Naive thymus-derived CD8-positive, alpha-beta T cell (primary cell): ENCODE measurements at regions not wholly inside any gene's neighbourhood (a gene's known extent, or its start where the extent isn't known, plus 50 kb on each side); places are given as distances from the start of the nearest gene placed in this dataset.

ENCODE experiments used
- ATAC-seq, 2 donors: fragments of 150-1000 bp; cut with Tn5 transposase in 1 of 2; sonication (Bioruptor Pico), chemical (Tn5 transposase) in 1 of 2; 1 replicate in 1 of 2; 2 replicates in 1 of 2; pipeline ENCODE4 v1.10.0; 2021; ENCODE audit warnings: mild to moderate bottlenecking in 2 of 2, moderate library complexity in 2 of 2
- POLR2A ChIA-PET: fragments of 350-600 bp; sonication (Branson Sonifier 250); formaldehyde crosslinking; loops from one replicate; lab custom pipeline; 2021; ENCODE audit warnings: antibody characterized with exemption; lab: Charles Lee
- DNase-seq, 10 donors: peaks; one replicate each; pipeline versions ENCODE4 v3.0.0 to v3.0.0-alpha.2; 2020 to 2022
- H3K27ac Mint-ChIP-seq, 10 donors: one replicate each; pipeline ENCODE4 v1.8.0; 2020 to 2022; ENCODE audit warnings: mild to moderate bottlenecking in 10 of 10, mixed read lengths in 10 of 10, moderate library complexity in 4 of 10, inconsistent platforms in 1 of 10
- H3K27me3 Mint-ChIP-seq, 5 donors: one replicate each; pipeline ENCODE4 v1.8.0; 2021 to 2022; ENCODE audit warnings: mixed read lengths in 5 of 5
- H3K36me3 Mint-ChIP-seq, 3 donors: one replicate each; pipeline ENCODE4 v1.8.0; 2020 to 2022; ENCODE audit warnings: mixed read lengths in 3 of 3, mild to moderate bottlenecking in 2 of 3, inconsistent platforms in 1 of 3
- H3K4me1 Mint-ChIP-seq, 4 donors: one replicate each; pipeline ENCODE4 v1.8.0; 2021 to 2022; ENCODE audit warnings: mixed read lengths in 4 of 4
- H3K4me3 Mint-ChIP-seq, 10 donors: one replicate each; pipeline ENCODE4 v1.8.0; 2020 to 2022; ENCODE audit warnings: mild to moderate bottlenecking in 10 of 10, mixed read lengths in 10 of 10, moderate library complexity in 6 of 10, inconsistent platforms in 1 of 10
- H3K9me3 Mint-ChIP-seq, 9 donors: one replicate each; pipeline ENCODE4 v1.8.0; 2020 to 2022; ENCODE audit warnings: mixed read lengths in 9 of 9, mild to moderate bottlenecking in 3 of 9, inconsistent platforms in 1 of 9, moderate library complexity in 1 of 9

DNA sequence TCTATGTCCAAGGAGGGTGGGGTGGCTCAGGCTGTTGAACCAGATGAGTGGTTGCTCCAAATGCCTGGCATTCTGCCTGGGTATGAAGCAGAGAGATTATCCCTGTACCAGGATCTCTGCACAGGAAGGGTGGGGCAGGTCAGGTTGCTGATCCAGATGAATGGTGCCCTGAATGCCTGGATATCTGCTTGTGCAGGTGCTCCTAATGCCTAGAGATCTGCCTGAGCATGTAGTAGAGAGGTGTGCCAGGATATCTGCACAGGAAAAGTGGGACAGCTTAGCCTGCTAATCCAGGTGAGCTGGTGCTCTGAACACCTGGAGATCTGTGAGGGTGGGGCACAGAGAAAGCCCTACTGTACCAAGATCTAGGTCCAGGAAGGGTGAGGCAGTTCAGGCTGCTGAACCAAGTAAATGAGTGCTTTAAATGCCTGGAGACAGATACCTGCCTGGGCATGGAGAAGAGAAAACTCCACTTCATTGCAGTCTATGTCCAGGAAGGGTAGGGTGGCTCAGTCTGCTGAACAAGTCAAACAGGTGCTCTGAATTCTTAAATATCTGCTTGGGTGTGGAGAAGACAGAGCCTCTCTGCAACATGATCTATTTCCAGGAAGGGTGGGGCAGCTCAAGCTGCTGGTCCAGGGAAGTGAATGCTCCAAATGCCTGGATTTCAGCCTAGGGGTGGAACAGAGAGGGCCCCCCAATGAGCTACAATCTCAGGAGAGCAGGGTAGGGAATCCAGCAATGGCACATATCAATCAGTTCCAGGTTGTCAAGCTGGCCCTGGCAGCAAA lies 189.4 kb upstream of the DMRTA1 start:
- ATAC-seq, result no peak
- Mint-ChIP-seq H3K4me3 (no peak overlapping the region), H3K4me1 (no peaks in the 10 kb centered on the region), H3K27ac (no peak overlapping the region), H3K36me3 (peaks cover 0 to 11% (median 0%) of the 10 kb centered on the region in 3 donors), H3K27me3 (peaks cover 4 to 22% (median 12%) of the 10 kb centered on the region in 5 donors), H3K9me3 (peaks cover 8 to 34% (median 17%) of the 10 kb centered on the region in 9 donors)
- POLR2A ChIA-PET, result no interaction called here
- no peak for DNase-seq

DNA sequence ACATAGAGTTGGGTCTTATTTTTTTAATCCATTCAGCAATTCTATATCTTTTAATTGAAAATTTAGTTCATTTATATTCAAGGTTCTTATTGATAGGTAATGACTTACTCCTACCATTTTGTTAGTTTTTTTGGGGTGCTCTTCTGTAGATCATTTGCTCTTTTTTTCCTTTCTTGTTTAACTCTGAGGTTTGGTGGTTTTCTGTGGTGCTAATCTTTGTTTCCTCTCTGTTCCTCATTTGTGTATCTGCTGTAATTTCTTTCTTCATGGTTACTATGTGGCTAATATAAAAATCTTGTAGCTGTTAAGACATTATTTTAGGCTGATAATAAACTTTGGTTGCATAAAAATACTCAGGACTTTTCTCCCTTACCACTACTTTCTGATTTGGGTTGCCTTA lies 181.6 kb upstream of the DMRTA1 start:
- no peak overlapping the region for H3K27ac Mint-ChIP-seq

DNA sequence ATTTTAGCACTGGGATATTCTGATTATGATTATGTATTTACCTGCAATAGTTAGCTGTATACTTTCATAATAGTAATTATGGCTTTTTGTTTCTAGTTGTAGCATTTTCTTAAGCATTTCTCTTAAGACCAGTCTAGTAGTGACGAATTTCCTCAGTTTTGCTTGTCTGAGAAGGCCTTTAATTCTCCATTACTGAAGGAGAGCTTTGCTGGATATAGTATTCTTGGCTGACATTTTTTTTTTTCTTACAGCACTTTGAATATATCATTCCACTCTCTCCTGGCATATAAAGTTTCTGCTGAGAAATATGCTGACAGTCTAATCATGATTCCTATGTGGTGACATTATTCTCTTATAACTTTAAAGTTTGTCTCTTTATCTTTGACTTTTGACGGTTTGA lies 181.1 kb upstream of the DMRTA1 start:
- DNase-seq, result no peak
- ATAC-seq, result no peak
- Mint-ChIP-seq H3K4me3 (no peak overlapping the region), H3K4me1 (no peaks in the 10 kb centered on the region), H3K9me3 (peaks cover 3 to 53% (median 31%) of the 10 kb centered on the region in 9 donors), H3K27me3 (peaks cover 0 to 9% (median 5%) of the 10 kb centered on the region in 5 donors), H3K36me3 (peaks cover 0 to 14% (median 2%) of the 10 kb centered on the region in 3 donors), H3K27ac (no peak overlapping the region)
- POLR2A ChIA-PET, result no interaction called here

More for the DNA sequence above, 181.6 kb upstream of the DMRTA1 start:
- Mint-ChIP-seq H3K4me1 (no peaks in the 10 kb centered on the region), H3K27me3 (peaks cover 0 to 9% (median 3%) of the 10 kb centered on the region in 5 donors), H3K36me3 (peaks cover 0 to 14% (median 2%) of the 10 kb centered on the region in 3 donors), H3K4me3 (no peak overlapping the region), H3K9me3 (peaks cover 3 to 53% (median 31%) of the 10 kb centered on the region in 9 donors)
- ATAC-seq (no peak), DNase-seq (no peak)
- POLR2A ChIA-PET, result no interaction called here

DNA sequence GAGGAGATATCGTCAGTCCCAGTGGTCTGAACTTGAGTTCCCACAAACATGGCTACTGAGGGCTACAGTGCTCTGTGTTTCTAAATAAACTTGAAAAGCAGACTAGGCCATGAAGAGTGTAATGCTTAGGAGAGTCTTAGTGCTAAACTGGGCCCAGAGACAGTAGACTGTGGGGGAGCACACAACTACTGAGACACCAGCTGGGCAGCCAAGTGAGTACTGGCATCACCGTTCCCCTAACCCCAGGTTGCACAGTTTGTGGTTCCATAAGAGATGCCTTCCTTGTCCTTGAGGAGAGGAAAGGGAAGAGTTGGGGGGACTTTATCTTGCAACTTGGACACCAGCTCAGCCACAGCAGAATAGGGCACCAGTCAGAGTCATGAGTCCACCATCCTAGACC lies 172.1 kb upstream of the DMRTA1 start:
- peaks cover 0 to 7% (median 0%) of the 10 kb centered on the region in 9 donors for H3K9me3 Mint-ChIP-seq
- no peak overlapping the region for H3K27ac Mint-ChIP-seq
- POLR2A ChIA-PET, result no interaction called here
- H3K36me3 Mint-ChIP-seq, result no peaks in the 10 kb centered on the region
- ATAC-seq (no peak), DNase-seq (no peak)
- H3K27me3 Mint-ChIP-seq, result peaks cover 0 to 8% (median 7%) of the 10 kb centered on the region in 5 donors
- H3K4me3 Mint-ChIP-seq, result no peak overlapping the region
- H3K4me1 Mint-ChIP-seq, result no peaks in the 10 kb centered on the region

DNA sequence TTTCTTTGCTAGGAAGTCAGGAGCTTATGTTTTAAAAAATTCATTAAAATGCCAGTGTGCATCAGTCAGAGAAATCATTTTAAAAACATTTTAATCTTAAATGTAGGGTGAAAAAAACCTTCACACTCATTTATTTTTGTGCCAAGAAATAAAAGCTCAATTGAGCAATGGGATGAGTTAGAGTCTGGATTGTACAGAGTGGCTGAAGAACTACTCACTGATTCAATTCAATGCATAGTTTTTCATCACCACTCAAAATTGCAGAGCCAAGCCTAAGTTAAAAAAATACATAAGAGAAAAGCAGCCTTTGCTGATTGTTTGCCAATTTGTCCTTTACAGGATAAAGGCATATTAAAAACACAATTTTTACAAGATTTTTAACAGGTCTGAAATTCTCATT lies 168.2 kb upstream of the DMRTA1 start:
- peaks cover 0 to 6% (median 0%) of the 10 kb centered on the region in 9 donors for H3K9me3 Mint-ChIP-seq
- peaks cover 2 to 7% (median 5%) of the 10 kb centered on the region in 5 donors for H3K27me3 Mint-ChIP-seq
- no peak overlapping the region for H3K4me3 Mint-ChIP-seq
- DNase-seq, result no peak
- ATAC-seq, result no peak
- no peaks in the 10 kb centered on the region for H3K4me1 Mint-ChIP-seq
- POLR2A ChIA-PET, result no interaction called here
- H3K27ac Mint-ChIP-seq, result no peak overlapping the region
- no peaks in the 10 kb centered on the region for H3K36me3 Mint-ChIP-seq

DNA sequence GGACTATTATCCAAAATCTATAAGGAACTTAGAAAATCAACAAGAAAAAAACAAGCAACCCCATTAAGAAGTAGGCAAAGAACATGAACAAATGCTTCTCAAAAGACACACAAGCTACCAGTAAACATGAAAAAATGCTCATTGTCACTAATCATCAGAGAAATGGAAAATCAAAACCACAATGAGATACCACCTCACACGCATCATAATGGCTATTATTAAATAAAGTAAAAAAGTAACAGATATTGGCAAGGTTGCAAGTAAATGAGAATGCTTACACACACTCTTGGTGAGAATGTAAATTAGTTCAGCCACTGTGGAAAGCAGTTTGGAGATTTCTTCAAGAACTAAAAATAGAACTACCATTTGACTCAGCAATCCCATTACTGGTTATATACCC lies 167.0 kb upstream of the DMRTA1 start:
- H3K4me1 Mint-ChIP-seq, result no peaks in the 10 kb centered on the region
- POLR2A ChIA-PET, result no interaction called here
- ATAC-seq (no peak), DNase-seq (no peak)
- H3K9me3 Mint-ChIP-seq, result no peaks in the 10 kb centered on the region
- H3K27ac Mint-ChIP-seq, result no peak overlapping the region
- H3K27me3 Mint-ChIP-seq, result peaks cover 2 to 7% (median 5%) of the 10 kb centered on the region in 5 donors
- H3K36me3 Mint-ChIP-seq, result no peaks in the 10 kb centered on the region
- no peak overlapping the region for H3K4me3 Mint-ChIP-seq

DNA sequence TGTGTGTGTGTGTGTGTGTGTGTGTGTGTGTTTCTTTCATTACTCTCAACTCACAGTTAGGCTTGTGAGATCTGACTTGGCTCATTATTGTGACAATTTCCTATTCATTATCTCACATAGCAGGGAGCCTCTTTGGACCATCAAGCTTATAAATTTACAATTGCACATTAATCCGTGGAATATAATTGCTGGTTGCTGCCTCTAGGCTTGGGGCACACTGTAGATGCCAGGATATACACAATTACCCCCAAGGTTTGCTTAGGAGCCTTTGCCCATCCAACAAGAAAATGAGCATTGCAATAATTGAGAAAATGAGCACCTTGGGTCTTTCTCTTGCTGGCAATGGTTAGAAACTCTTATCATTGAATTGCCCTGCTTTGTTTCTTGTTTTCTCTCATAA lies 161.6 kb upstream of the DMRTA1 start:
- Mint-ChIP-seq H3K4me3 (no peak overlapping the region), H3K9me3 (no peaks in the 10 kb centered on the region), H3K36me3 (no peaks in the 10 kb centered on the region), H3K4me1 (no peaks in the 10 kb centered on the region), H3K27ac (no peak overlapping the region), H3K27me3 (peaks cover 0 to 15% (median 3%) of the 10 kb centered on the region in 5 donors)
- no peak for DNase-seq
- POLR2A ChIA-PET, result no interaction called here
- no peak for ATAC-seq

DNA sequence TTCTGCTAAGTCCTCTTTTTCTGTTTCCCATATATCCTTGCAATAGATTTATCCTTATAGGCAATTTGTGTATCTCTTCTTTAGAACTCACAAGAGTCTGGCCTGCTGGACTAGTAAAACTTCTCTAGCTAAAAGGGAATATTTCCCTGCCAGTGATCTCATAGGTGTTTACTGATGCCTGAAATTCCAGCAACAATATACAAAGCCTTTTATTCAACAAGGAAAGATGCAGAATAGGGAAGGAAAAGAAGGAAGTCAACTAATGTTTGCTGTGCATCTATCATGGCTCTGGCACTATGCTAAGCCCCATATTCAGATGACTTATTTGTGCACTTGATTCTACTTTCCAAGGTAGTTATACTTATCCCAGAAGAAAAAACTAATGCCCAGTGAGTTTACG lies 160.0 kb upstream of the DMRTA1 start:
- DNase-seq, result no peak
- no peaks in the 10 kb centered on the region for H3K4me1 Mint-ChIP-seq
- no peak for ATAC-seq
- H3K4me3 Mint-ChIP-seq, result no peak overlapping the region
- no peaks in the 10 kb centered on the region for H3K9me3 Mint-ChIP-seq
- POLR2A ChIA-PET, result no interaction called here
- no peaks in the 10 kb centered on the region for H3K36me3 Mint-ChIP-seq
- no peak overlapping the region for H3K27ac Mint-ChIP-seq
- H3K27me3 Mint-ChIP-seq, result peaks cover 0 to 9% (median 1%) of the 10 kb centered on the region in 5 donors

DNA sequence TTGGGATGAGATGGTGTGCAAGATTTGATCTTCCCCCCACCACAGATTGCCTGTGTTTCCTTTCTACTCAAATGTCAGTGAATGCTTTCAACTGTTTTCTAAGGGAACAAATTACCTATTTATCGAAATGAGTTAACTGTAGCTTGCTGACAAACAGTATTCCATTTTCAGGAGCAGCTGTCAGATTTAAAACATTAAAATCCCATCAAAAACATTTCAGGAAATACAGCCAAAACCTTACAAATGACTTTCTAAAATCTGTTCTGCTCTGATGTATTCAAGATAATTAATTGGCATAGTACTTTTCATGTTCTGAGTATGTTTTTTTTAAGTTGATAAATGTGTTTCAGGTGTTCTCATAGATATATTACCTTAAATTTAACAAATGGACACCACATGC lies 158.0 kb upstream of the DMRTA1 start:
- Mint-ChIP-seq H3K9me3 (peaks cover 0 to 5% (median 0%) of the 10 kb centered on the region in 9 donors), H3K27ac (no peak overlapping the region), H3K27me3 (peaks cover 0 to 9% (median 5%) of the 10 kb centered on the region in 5 donors), H3K36me3 (no peaks in the 10 kb centered on the region), H3K4me1 (no peaks in the 10 kb centered on the region), H3K4me3 (no peak overlapping the region)
- POLR2A ChIA-PET, result no interaction called here
- no peak for ATAC-seq
- DNase-seq, result no peak

DNA sequence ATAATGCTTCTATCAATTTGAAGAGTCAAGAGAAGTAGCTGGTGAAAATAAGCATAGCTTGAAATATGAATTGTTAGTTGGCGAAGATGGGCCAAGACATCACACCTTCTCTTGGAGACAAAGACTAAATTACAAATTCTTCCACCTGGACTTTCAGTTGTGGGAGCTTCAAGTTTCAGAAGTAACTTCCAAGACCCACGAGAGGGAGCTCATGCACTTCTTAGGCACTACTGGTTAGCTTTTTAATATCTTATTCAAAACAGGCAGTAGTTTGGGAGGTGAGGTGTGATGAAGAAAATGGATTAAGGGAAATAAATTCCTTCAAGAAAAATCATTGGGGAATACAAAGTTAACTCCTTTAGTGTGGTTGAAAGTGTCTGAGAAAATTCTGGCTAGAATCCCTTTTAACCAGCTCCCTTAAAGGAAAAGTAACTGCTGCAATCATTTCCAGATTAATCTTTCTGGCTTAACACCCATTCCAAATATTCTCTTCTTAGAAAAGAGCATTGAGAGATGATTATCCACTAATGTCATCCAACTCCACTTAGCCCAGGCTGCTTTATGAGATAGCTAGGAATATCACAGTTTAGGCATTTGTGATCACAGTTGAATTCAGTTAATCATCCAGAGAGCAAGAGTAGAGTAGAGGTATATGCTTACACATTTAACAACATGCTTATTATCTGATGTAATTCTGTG lies 139.5 kb upstream of the DMRTA1 start:
- DNase-seq (peak in 1 of 10 donors; percentile 3), ATAC-seq (no peak)
- Mint-ChIP-seq H3K27me3 (peaks cover 4 to 12% (median 8%) of the 10 kb centered on the region in 5 donors), H3K9me3 (peaks cover 0 to 9% (median 0%) of the 10 kb centered on the region in 9 donors), H3K4me1 (no peaks in the 10 kb centered on the region), H3K36me3 (no peaks in the 10 kb centered on the region), H3K4me3 (no peak overlapping the region), H3K27ac (no peak overlapping the region)
- POLR2A ChIA-PET, result no interaction called here

DNA sequence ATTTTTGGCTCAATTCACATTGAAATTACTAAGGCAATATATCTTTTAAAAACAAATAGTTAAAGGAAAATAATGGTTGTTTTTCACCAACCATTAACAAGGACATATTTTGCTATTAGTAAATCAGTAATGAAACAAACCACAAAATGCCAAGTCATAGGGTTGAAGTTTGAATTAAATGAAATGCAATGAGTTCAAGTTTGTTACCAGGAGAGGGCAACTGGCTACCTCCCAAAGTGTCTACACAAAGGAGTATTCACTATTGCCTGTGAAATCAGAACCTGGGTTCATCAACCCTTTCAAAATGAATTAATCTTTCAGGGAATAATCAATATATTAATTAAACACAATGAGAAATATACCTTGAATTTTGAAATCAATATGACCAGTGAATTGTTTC lies 138.4 kb upstream of the DMRTA1 start:
- Mint-ChIP-seq H3K27ac (no peak overlapping the region), H3K27me3 (peaks cover 4 to 12% (median 8%) of the 10 kb centered on the region in 5 donors), H3K36me3 (no peaks in the 10 kb centered on the region), H3K4me3 (no peak overlapping the region), H3K9me3 (peaks cover 0 to 9% (median 0%) of the 10 kb centered on the region in 9 donors), H3K4me1 (no peaks in the 10 kb centered on the region)
- POLR2A ChIA-PET, result no interaction called here
- DNase-seq (no peak), ATAC-seq (no peak)

DNA sequence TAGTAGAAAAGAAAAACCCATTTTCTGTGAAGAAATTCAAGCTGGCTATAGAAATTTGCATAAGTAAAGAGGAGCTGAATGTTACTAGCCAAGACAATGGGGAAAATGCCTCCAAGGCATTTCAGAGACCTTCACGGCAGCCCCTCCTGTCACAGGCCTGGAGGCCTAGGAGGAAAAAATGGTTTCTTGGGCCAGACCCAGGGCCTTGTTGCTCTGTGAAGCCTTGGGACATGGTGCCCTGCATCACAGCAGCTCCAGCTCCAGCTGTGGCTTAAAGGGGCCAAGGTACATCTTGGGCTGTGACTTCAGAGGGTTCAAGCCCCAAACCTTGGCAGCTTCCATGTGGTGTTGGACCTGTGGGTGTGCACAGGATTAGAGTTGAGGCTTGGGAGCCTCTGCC lies 130.0 kb upstream of the DMRTA1 start:
- POLR2A ChIA-PET, result no interaction called here
- Mint-ChIP-seq H3K4me3 (no peak overlapping the region), H3K4me1 (no peaks in the 10 kb centered on the region), H3K36me3 (peaks cover 0 to 15% (median 0%) of the 10 kb centered on the region in 3 donors), H3K27ac (no peak overlapping the region), H3K9me3 (peaks cover 0 to 26% (median 11%) of the 10 kb centered on the region in 9 donors), H3K27me3 (peaks cover 1 to 17% (median 4%) of the 10 kb centered on the region in 5 donors)
- ATAC-seq, result no peak
- DNase-seq, result no peak

DNA sequence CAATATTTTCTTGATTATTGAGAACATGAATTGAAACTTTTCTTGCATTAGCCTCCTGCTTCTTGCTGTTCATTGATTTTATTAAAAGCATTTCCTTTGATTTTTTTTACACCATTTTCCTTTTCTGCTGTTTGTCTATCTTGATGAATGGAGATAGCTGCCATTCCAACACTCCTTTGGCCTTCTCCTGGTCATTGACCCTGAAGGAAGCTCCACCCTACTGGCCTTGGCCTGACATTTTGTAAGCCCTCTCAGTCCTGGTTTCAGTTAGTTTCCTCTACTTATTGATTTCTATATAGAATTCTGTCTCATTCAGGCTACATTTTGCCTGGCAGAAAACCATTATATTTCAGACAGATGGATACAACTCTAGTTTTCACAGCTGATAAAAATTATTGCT lies 115.1 kb upstream of the DMRTA1 start:
- Mint-ChIP-seq H3K27ac (peak overlapping the region in 2 of 10 donors; percentile 10 to 24), H3K4me1 (no peaks in the 10 kb centered on the region), H3K4me3 (no peak overlapping the region), H3K36me3 (no peaks in the 10 kb centered on the region), H3K9me3 (peaks cover 0 to 8% (median 2%) of the 10 kb centered on the region in 9 donors), H3K27me3 (peaks cover 0 to 3% (median 0%) of the 10 kb centered on the region in 5 donors)
- POLR2A ChIA-PET, result no interaction called here
- ATAC-seq (no peak), DNase-seq (no peak)
